PC-9 (cell line): ENCODE measurements at regions not wholly inside any gene's neighbourhood (a gene's known extent, or its start where the extent isn't known, plus 50 kb on each side); places are given as distances from the start of the nearest gene placed in this dataset.

Source experiments
- BruUV-seq: library from RNA; stranded (reverse); fragments of 400-500 nt; replicated peaks from 2 replicates; lab custom pipeline; 2021; lab: Mats Ljungman, UMichigan
- CTCF ChIA-PET: fragments of 300-600 bp; sonication (Branson Sonifier 250); formaldehyde crosslinking; loops from one replicate; lab custom pipeline; 2022; ENCODE audit warnings: antibody characterized with exemption; lab: Charles Lee
- POLR2A ChIA-PET: fragments of 300-600 bp; sonication (Branson Sonifier 250); formaldehyde crosslinking; loops from one replicate; lab custom pipeline; 2022; ENCODE audit warnings: antibody characterized with exemption; ENCODE audit not compliant: unreplicated experiment; lab: Charles Lee
- DNase-seq, 2 experiments: peaks; one replicate each; pipeline versions ENCODE4 v3.0.0 to v3.0.0-alpha.2; 2015 to 2022; ENCODE audit warnings: mixed read lengths in 1 of 2
- H2AFZ ChIP-seq: fragments of 200-600 bp; sonication (generic); 2 replicates; pipeline ENCODE4 v1.8.1; 2017; ENCODE audit warnings: antibody characterized with exemption
- H3F3A ChIP-seq: fragments of 200-600 bp; sonication (generic); 2 replicates; pipeline ENCODE4 v1.8.1; 2017; ENCODE audit warnings: antibody characterized with exemption, mild to moderate bottlenecking, low read depth; ENCODE audit not compliant: insufficient read depth
- H3K27ac ChIP-seq: fragments of 200-600 bp; sonication (generic); 2 replicates; pipeline ENCODE4 v1.6.1; 2016; ENCODE audit warnings: mixed run types
- H3K27me3 ChIP-seq: fragments of 200-600 bp; sonication (generic); 2 replicates; pipeline ENCODE4 v1.6.1; 2016; ENCODE audit warnings: low read depth, mixed run types; ENCODE audit not compliant: insufficient read depth
- H3K36me3 ChIP-seq: fragments of 200-600 bp; sonication (generic); 2 replicates; pipeline ENCODE4 v1.6.1; 2016; ENCODE audit warnings: low read depth, mixed run types
- H3K4me1 ChIP-seq: fragments of 200-600 bp; sonication (generic); replicated peaks from 2 replicates; pipeline ENCODE4 v1.6.1; 2016; ENCODE audit warnings: mixed run types; ENCODE audit not compliant: insufficient read depth
- H3K4me2 ChIP-seq: fragments of 200-600 bp; sonication (generic); 2 replicates; pipeline ENCODE4 v1.6.1; 2017; ENCODE audit warnings: mixed run types
- H3K4me3 ChIP-seq: fragments of 200-600 bp; sonication (generic); 2 replicates; pipeline ENCODE4 v1.6.1; 2016; ENCODE audit warnings: mixed run types
- H3K79me2 ChIP-seq: fragments of 200-600 bp; sonication (generic); 2 replicates; pipeline ENCODE4 v1.6.1; 2017; ENCODE audit warnings: low read depth, mixed run types
- H3K9me2 ChIP-seq: fragments of 200-600 bp; sonication (generic); 2 replicates; pipeline ENCODE4 v1.8.1; 2017; ENCODE audit warnings: mild to moderate bottlenecking; ENCODE audit not compliant: insufficient read depth
- H3K9me3 ChIP-seq: fragments of 200-600 bp; sonication (generic); 2 replicates; pipeline ENCODE4 v1.8.1; 2016; ENCODE audit warnings: low read depth; ENCODE audit not compliant: insufficient read depth
- H4K20me1 ChIP-seq: fragments of 200-600 bp; sonication (generic); 2 replicates; pipeline ENCODE4 v1.8.1; 2017; ENCODE audit not compliant: insufficient read depth
- CTCF ChIP-seq: fragments of 200-600 bp; sonication (generic); conservative IDR thresholded peaks from 2 replicates; pipeline ENCODE4 v1.6.1; 2017; ENCODE audit warnings: mixed run types, antibody characterized with exemption, mild to moderate bottlenecking, moderate library complexity
- EZH2 ChIP-seq: fragments of 200-600 bp; sonication (generic); IDR thresholded peaks from 2 replicates; pipeline ENCODE4 v1.8.0; 2017; ENCODE audit warnings: antibody characterized with exemption, low read depth
- intact Hi-C: fragments of 100-400 bp; cut with micrococcal nuclease; formaldehyde crosslinking; loops from one replicate; pipeline ENCODE4 v1.10.0; 2022; ENCODE audit not compliant: unreplicated experiment

DNA sequence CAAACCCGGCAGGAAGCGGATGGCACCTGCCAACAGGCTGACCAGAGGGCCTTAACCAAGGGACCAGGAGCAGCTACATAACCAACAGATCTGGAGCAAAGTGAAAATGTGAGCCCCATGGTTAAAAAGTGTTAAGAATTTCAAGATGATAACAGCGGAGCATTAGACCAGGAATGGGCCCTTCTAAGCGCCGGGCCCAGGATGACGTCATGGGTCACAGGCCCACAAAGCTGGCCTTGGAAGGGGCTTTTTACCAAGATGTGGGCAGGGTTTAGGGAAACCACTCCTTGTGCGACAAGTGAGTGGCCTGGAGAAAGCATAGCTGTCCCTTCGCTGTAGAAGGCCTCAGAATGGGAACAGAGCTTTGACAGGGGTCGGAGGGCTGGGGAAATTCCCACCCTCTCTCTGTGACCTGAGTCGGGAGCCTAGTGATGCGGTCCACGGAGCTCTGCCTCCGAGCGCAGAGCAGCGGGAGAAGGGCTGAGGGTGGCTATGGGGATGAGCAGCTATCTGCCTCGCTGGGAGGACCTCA lies 84.4 kb upstream of the RPL38 start:
- no peak overlapping the region for H3K4me3 ChIP-seq
- H3K4me1 ChIP-seq: no peaks in the 10 kb centered on the region
- no peak for TF ChIP-seq EZH2
- TF ChIP-seq CTCF: no peak
- peaks cover 100% of the 10 kb centered on the region for H3K27me3 ChIP-seq
- ChIA-PET CTCF (no interaction called here), POLR2A (no interaction called here)
- no peaks in the 10 kb centered on the region for H3K79me2 ChIP-seq
- H3K9me2 ChIP-seq: no peaks in the 10 kb centered on the region
- H2AFZ ChIP-seq: no peak overlapping the region
- intact Hi-C loops: no loop called here
- H3F3A ChIP-seq: no peaks in the 10 kb centered on the region
- H3K36me3 ChIP-seq: no peaks in the 10 kb centered on the region
- no peaks in the 10 kb centered on the region for H3K9me3 ChIP-seq
- H4K20me1 ChIP-seq: no peaks in the 10 kb centered on the region
- no peak for DNase-seq
- H3K27ac ChIP-seq: no peak overlapping the region
- no peak overlapping the region for H3K4me2 ChIP-seq
- BruUV-seq: no TSS peak

GRCh38 chr17:74119965-74120364 lies 83.5 kb upstream of the RPL38 start:
- no peak overlapping the region for H3K27ac ChIP-seq
- H3K27me3 ChIP-seq: peaks cover 100% of the 10 kb centered on the region
- intact Hi-C loops: no loop called here
- no peaks in the 10 kb centered on the region for H4K20me1 ChIP-seq
- no peaks in the 10 kb centered on the region for H3K4me1 ChIP-seq
- ChIA-PET POLR2A (no interaction called here), CTCF (no interaction called here)
- H2AFZ ChIP-seq: no peak overlapping the region
- H3K9me2 ChIP-seq: no peaks in the 10 kb centered on the region
- DNase-seq: no peak
- no peak for TF ChIP-seq CTCF
- TF ChIP-seq EZH2: no peak
- H3K4me2 ChIP-seq: no peak overlapping the region
- H3K79me2 ChIP-seq: no peaks in the 10 kb centered on the region
- BruUV-seq: no TSS peak
- no peak overlapping the region for H3K4me3 ChIP-seq
- no peaks in the 10 kb centered on the region for H3F3A ChIP-seq
- no peaks in the 10 kb centered on the region for H3K36me3 ChIP-seq
- H3K9me3 ChIP-seq: no peaks in the 10 kb centered on the region

DNA sequence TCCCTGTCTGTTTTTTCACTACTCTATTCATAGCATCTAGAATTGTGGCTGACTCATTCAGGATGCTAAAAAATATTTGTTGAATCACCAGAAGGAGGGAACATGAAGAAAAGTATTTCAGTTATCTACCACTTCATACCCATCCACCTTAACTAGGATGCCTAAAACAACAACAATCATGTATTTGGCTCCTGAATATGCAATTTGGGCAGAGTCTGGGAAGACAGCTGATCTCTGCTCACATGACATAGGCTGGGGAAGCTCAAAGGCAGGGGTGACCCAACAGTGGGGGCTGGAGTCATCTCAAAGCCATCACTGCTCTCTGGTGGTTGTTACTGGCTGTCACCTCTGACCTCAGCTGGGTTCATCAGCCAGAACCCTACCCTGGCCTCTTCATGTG lies 80.1 kb upstream of the RPL38 start:
- no peak for TF ChIP-seq CTCF
- TF ChIP-seq EZH2: no peak
- Histone ChIP-seq H3F3A (no peaks in the 10 kb centered on the region), H3K27me3 (peaks cover 93% of the 10 kb centered on the region), H3K4me2 (no peak overlapping the region), H2AFZ (no peak overlapping the region), H4K20me1 (no peaks in the 10 kb centered on the region), H3K9me3 (no peaks in the 10 kb centered on the region), H3K9me2 (no peaks in the 10 kb centered on the region), H3K79me2 (no peaks in the 10 kb centered on the region), H3K27ac (no peak overlapping the region), H3K36me3 (no peaks in the 10 kb centered on the region), H3K4me1 (no peaks in the 10 kb centered on the region), H3K4me3 (no peak overlapping the region)
- POLR2A ChIA-PET: no interaction called here
- no TSS peak for BruUV-seq
- DNase-seq: no peak
- CTCF ChIA-PET: no interaction called here
- intact Hi-C loops: no loop called here
